Tongue (tissue), 2 donors: ENCODE measurements at regions not wholly inside any gene's neighbourhood (a gene's known extent, or its start where the extent isn't known, plus 50 kb on each side); places are given as distances from the start of the nearest gene placed in this dataset. TPM values are rescaled to one million over a fixed set of nuclear protein-coding genes. Genes with fewer than 3 reads are reported as not detected.
"Not testable (repeated sequence)": the region's sequence is repeated elsewhere in the genome, so short reads cannot be mapped to it uniquely, and the experiment has no call there.

Source experiments
- DNase-seq: peaks from one replicate; pipeline ENCODE4 v3.0.0-alpha.2; 2015
- small RNA-seq: library from RNA; depleted of rRNA; stranded (forward); fragments of <200 nt; gene quantifications from one replicate; pipeline ENCODE3, GENCODE V24; 2014; ENCODE audit warnings: low replicate concordance

DNA sequence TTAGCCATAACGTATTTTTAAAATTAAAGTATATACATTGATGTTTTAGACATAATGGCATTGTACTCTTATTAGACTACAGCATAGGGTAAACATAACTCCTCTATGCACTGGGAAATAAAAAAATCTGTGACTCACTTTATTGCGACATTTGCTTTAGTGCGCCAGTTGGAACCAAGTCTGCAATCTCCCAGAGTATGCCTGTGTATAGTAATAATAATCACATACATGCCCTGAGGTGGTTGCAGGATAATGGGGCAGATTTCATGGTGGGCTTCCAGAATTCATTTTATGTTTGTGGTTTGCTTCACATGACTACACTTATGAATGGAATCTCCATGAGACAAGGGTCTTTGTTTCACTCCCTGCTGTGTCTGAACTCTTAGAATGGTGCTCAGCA, 66.9 kb upstream of the N4BP1 start:
- DNase-seq, result no peak

GRCh38 chr16:48668184-48668583, 58.2 kb upstream of the N4BP1 start:
- not testable (repeated sequence) for DNase-seq

GRCh38 chr16:48659940-48660339, 50.0 kb upstream of the N4BP1 start:
- DNase-seq, result no peak

Small RNAs in the stretch of these regions (small RNA-seq; reads per million reads assigned to genes)
- gene AC023827.1 (not detected), gene MTND4LP25 (not detected), gene RNU6-257P (not detected)
